ENCODE measurements at regions not wholly inside any gene's neighbourhood (a gene's known extent, or its start where the extent isn't known, plus 50 kb on each side); places are given as distances from the start of the nearest gene placed in this dataset.

- no peak for TF ChIP-seq EZH2 (IDR thresholded peaks at IDR 0.05; ENCODE audit: borderline replicate concordance, low read depth, low read length, severe bottlenecking)
- no peak for TF ChIP-seq POLR2A (IDR thresholded peaks at IDR 0.05; ENCODE audit: low read depth, low read length)
- TF ChIP-seq CTCF (IDR thresholded peaks at IDR 0.05; ENCODE audit: extremely low read depth in 1 of 2, insufficient read depth in 1 of 2, low read depth in 1 of 2, low read length in 2 of 2): no peak
- TF ChIP-seq MYC (IDR thresholded peaks at IDR 0.05; ENCODE audit: low read depth, low read length): no peak
- H3K9me1 ChIP-seq (replicated peaks; ENCODE audit: control insufficient read depth, extremely low read depth, insufficient read depth, low read length): no peaks in the 10 kb centered on the region
- H3K4me2 ChIP-seq (ENCODE audit: insufficient read depth, low read length): no peak overlapping the region
- ChIA-PET POLR2A (interaction anchor here (0.7 kb wide), 1 partner anchor 17 kb away, joined by 6 read pairs; no protein-coding TSS in a partner anchor), CTCF (interaction anchor here (0.5 to 0.7 kb wide), 2 partner anchors 90 to 1472 kb away, joined by 3 to 4 read pairs; no protein-coding TSS in a partner anchor)
- H3K4me1 ChIP-seq (ENCODE audit: control insufficient read depth, extremely low read depth, insufficient read depth, low read length): no peaks in the 10 kb centered on the region
- no peaks in the 10 kb centered on the region for H3K36me3 ChIP-seq (ENCODE audit: control insufficient read depth in 2 of 2, extremely low read depth in 1 of 2, insufficient read depth in 2 of 2, low read length in 2 of 2)
- no peaks in the 10 kb centered on the region for H4K20me1 ChIP-seq (replicated peaks; ENCODE audit: control insufficient read depth, extremely low read depth, insufficient read depth, low read length)
- peaks cover 8 to 10% of the 10 kb centered on the region in 2 experiments for H3K27me3 ChIP-seq (ENCODE audit: control insufficient read depth in 2 of 2, insufficient read depth in 2 of 2, low read length in 2 of 2)
- no peaks in the 10 kb centered on the region for H3K79me2 ChIP-seq (ENCODE audit: control insufficient read depth, insufficient read depth, low read length)
- no peaks in the 10 kb centered on the region for H3K9me3 ChIP-seq (replicated peaks; ENCODE audit: control insufficient read depth, insufficient read depth, low read length)
- dilution Hi-C loops (cut with MboI; ENCODE audit: extremely low pct_ligation_motif_present, low sequenced_read_pairs): no loop called here
- no TSS peak for BruUV-seq (replicated peaks)
- no peak for DNase-seq (ENCODE audit: low read depth, low spot score)
- FAIRE-seq: no peak
- H3K4me3 ChIP-seq (replicated peaks in 1 of 3; ENCODE audit: insufficient read depth in 1 of 3, low read depth in 1 of 3, low read length in 3 of 3): no peak overlapping the region
- no peak overlapping the region for H3K27ac ChIP-seq (ENCODE audit: insufficient read depth, low read depth, low read length)
- no peak overlapping the region for H3K9ac ChIP-seq (replicated peaks; ENCODE audit: extremely low read depth, insufficient read depth, low read length)
- H2AFZ ChIP-seq (ENCODE audit: low read depth, low read length): no peak overlapping the region
- intact Hi-C loops (cut with micrococcal nuclease): no loop called here
Measured at GRCh38 chr19:13622766-13623715, 116.8 kb upstream of the CACNA1A start.

- Histone ChIP-seq H3K27ac (ENCODE audit: insufficient read depth, low read depth, low read length) (no peak overlapping the region), H3K4me2 (ENCODE audit: insufficient read depth, low read length) (no peak overlapping the region), H3K9me1 (replicated peaks; ENCODE audit: control insufficient read depth, extremely low read depth, insufficient read depth, low read length) (no peaks in the 10 kb centered on the region), H3K9ac (replicated peaks; ENCODE audit: extremely low read depth, insufficient read depth, low read length) (no peak overlapping the region), H3K4me1 (ENCODE audit: control insufficient read depth, extremely low read depth, insufficient read depth, low read length) (no peaks in the 10 kb centered on the region), H3K27me3 (ENCODE audit: control insufficient read depth in 2 of 2, insufficient read depth in 2 of 2, low read length in 2 of 2) (peaks cover 8 to 10% of the 10 kb centered on the region in 2 experiments), H4K20me1 (replicated peaks; ENCODE audit: control insufficient read depth, extremely low read depth, insufficient read depth, low read length) (no peaks in the 10 kb centered on the region), H2AFZ (ENCODE audit: low read depth, low read length) (no peak overlapping the region), H3K9me3 (replicated peaks; ENCODE audit: control insufficient read depth, insufficient read depth, low read length) (no peaks in the 10 kb centered on the region), H3K36me3 (ENCODE audit: control insufficient read depth in 2 of 2, extremely low read depth in 1 of 2, insufficient read depth in 2 of 2, low read length in 2 of 2) (no peaks in the 10 kb centered on the region), H3K79me2 (ENCODE audit: control insufficient read depth, insufficient read depth, low read length) (no peaks in the 10 kb centered on the region), H3K4me3 (replicated peaks in 1 of 3; ENCODE audit: insufficient read depth in 1 of 3, low read depth in 1 of 3, low read length in 3 of 3) (no peak overlapping the region)
- TF ChIP-seq POLR2AphosphoS5 (IDR thresholded peaks at IDR 0.05; ENCODE audit: insufficient read depth, low read depth, low read length): no peak
- no peak for TF ChIP-seq EZH2 (IDR thresholded peaks at IDR 0.05; ENCODE audit: borderline replicate concordance, low read depth, low read length, severe bottlenecking)
- TF ChIP-seq CTCF (IDR thresholded peaks at IDR 0.05; ENCODE audit: extremely low read depth in 1 of 2, insufficient read depth in 1 of 2, low read depth in 1 of 2, low read length in 2 of 2): no peak
- TF ChIP-seq MYC (IDR thresholded peaks at IDR 0.05; ENCODE audit: low read depth, low read length): no peak
- peak; percentile 39 for TF ChIP-seq FOS (IDR thresholded peaks at IDR 0.05; ENCODE audit: borderline replicate concordance, insufficient read depth, low read length)
- no peak for TF ChIP-seq GATA2 (IDR thresholded peaks at IDR 0.05; ENCODE audit: insufficient read depth, insufficient read length, low read depth, low read length)
- intact Hi-C loops (cut with micrococcal nuclease): no loop called here
- POLR2A ChIA-PET: no interaction called here
- no peak for DNase-seq (ENCODE audit: low read depth, low spot score)
- CTCF ChIA-PET: interaction anchor here (0.9 kb wide), 1 partner anchor 100 kb away, joined by 3 read pairs; no protein-coding TSS in a partner anchor
- dilution Hi-C loops (cut with MboI; ENCODE audit: extremely low pct_ligation_motif_present, low sequenced_read_pairs): no loop called here
- BruUV-seq (replicated peaks): no TSS peak
- no peak for FAIRE-seq
Measured at GRCh38 chr19:13621413-13621812, 115.1 kb upstream of the CACNA1A start.
